H1 (cell line): ENCODE measurements at regions not wholly inside any gene's neighbourhood (a gene's known extent, or its start where the extent isn't known, plus 50 kb on each side); places are given as distances from the start of the nearest gene placed in this dataset.

Experiments
- EZH2 ChIP-seq: fragments of 200-600 bp; sonication (generic); IDR thresholded peaks from 2 replicates; pipeline ENCODE4 v1.7.1; 2012; ENCODE audit warnings: low read depth, mild to moderate bottlenecking, moderate library complexity, low read length, inconsistent platforms; ENCODE audit not compliant: severe bottlenecking
- JUND ChIP-seq: IDR thresholded peaks from 2 replicates; pipeline ENCODE4 v1.6.1; 2011; ENCODE audit warnings: mild to moderate bottlenecking, improper control_type of control experiment, low read length
- MAFK ChIP-seq: IDR thresholded peaks from 2 replicates; pipeline ENCODE4 v1.6.1; 2012; ENCODE audit warnings: low read depth, mild to moderate bottlenecking, improper control_type of control experiment, low read length
- TBP ChIP-seq: IDR thresholded peaks from 2 replicates; pipeline ENCODE4 v1.6.1; 2011; ENCODE audit warnings: low read depth, low read length, improper control_type of control experiment
- TCF12 ChIP-seq: IDR thresholded peaks from 2 replicates; pipeline ENCODE4 v1.6.1; 2011; ENCODE audit warnings: low read depth, mild to moderate bottlenecking, low read length
- TEAD4 ChIP-seq: IDR thresholded peaks from 2 replicates; pipeline ENCODE4 v1.6.1; 2012; ENCODE audit warnings: low read depth, low read length, inconsistent platforms, mixed read lengths

- TF ChIP-seq TBP (no peak), MAFK (no peak), TEAD4 (no peak), EZH2 (no peak), TCF12 (no peak), JUND (no peak)
Measured at GRCh38 chr1:106536741-106537140, 519.7 kb upstream of the PRMT6 start (continued).
